RWPE2 (cell line): ENCODE measurements at regions not wholly inside any gene's neighbourhood (a gene's known extent, or its start where the extent isn't known, plus 50 kb on each side); places are given as distances from the start of the nearest gene placed in this dataset.

Source experiments
- ATAC-seq: fragments of 200-7000 bp; cut with Tn5 transposase; 3 replicates; pipeline ENCODE4 v1.9.1; 2021; ENCODE audit warnings: low read depth
- DNase-seq: peaks from one replicate; pipeline ENCODE4 v3.0.0-alpha.2; 2020; ENCODE audit warnings: low spot score
- H3K27ac ChIP-seq: fragments of 450-650 bp; 2 replicates; pipeline ENCODE4 v1.5.1; 2017; ENCODE audit warnings: mild to moderate bottlenecking; ENCODE audit not compliant: poor library complexity, severe bottlenecking
- H3K27me3 ChIP-seq: fragments of 250-450 bp; sonication (Bioruptor Pico); 2 replicates; pipeline ENCODE4 v1.5.1; 2021; ENCODE audit warnings: mild to moderate bottlenecking, moderate library complexity; ENCODE audit not compliant: insufficient read depth, poor library complexity, severe bottlenecking
- H3K36me3 ChIP-seq: fragments of 250-450 bp; sonication (Bioruptor Pico); 2 replicates; pipeline ENCODE4 v1.5.1; 2020; ENCODE audit warnings: low read depth, mild to moderate bottlenecking, moderate library complexity
- H3K4me1 ChIP-seq: fragments of 250-450 bp; sonication (Bioruptor Pico); 2 replicates; pipeline ENCODE4 v1.5.1; 2021; ENCODE audit warnings: mild to moderate bottlenecking, moderate library complexity; ENCODE audit not compliant: insufficient read depth, poor library complexity, severe bottlenecking
- H3K4me3 ChIP-seq: fragments of 250-450 bp; sonication (Bioruptor Pico); 2 replicates; pipeline ENCODE4 v1.5.1; 2021; ENCODE audit warnings: mild to moderate bottlenecking, moderate library complexity; ENCODE audit not compliant: severe bottlenecking
- H3K9me3 ChIP-seq: fragments of 250-450 bp; sonication (Bioruptor Pico); 2 replicates; pipeline ENCODE4 v1.5.1; 2021; ENCODE audit warnings: mild to moderate bottlenecking, moderate library complexity; ENCODE audit not compliant: severe bottlenecking
- TF ChIP-seq, protein P1 (sequence below): fragments of 450-650 bp; IDR thresholded peaks from one replicate; pipeline ENCODE4 v1.5.1; 2017; ENCODE audit warnings: mild to moderate bottlenecking, moderate library complexity; ENCODE audit not compliant: poor library complexity, severe bottlenecking

DNA sequence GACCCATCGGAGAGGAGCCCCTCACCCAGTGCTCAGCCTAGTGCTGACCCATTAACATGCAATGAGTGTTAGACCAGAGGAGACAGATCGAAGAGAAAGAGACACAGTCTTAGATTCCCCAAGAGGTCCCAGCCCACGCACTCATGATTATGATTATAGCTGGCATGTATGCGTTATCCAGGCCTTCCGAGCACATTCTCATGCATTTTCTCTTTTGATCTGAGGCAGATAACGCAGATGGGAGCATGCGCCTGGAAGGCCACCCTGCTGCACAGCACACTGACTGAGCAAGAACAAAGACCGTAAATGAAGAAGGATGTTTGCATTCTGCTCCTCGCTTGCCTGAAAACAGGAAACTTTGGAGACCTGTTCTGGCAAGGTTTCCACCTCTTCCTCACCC lies 232.7 kb downstream of the SOX9 start:
- Histone ChIP-seq H3K27me3 (no peaks in the 10 kb centered on the region), H3K4me1 (peaks cover 26% of the 10 kb centered on the region), H3K4me3 (no peak overlapping the region), H3K27ac (no peak overlapping the region), H3K9me3 (no peaks in the 10 kb centered on the region), H3K36me3 (no peaks in the 10 kb centered on the region)
- TF ChIP-seq, protein P1, sequence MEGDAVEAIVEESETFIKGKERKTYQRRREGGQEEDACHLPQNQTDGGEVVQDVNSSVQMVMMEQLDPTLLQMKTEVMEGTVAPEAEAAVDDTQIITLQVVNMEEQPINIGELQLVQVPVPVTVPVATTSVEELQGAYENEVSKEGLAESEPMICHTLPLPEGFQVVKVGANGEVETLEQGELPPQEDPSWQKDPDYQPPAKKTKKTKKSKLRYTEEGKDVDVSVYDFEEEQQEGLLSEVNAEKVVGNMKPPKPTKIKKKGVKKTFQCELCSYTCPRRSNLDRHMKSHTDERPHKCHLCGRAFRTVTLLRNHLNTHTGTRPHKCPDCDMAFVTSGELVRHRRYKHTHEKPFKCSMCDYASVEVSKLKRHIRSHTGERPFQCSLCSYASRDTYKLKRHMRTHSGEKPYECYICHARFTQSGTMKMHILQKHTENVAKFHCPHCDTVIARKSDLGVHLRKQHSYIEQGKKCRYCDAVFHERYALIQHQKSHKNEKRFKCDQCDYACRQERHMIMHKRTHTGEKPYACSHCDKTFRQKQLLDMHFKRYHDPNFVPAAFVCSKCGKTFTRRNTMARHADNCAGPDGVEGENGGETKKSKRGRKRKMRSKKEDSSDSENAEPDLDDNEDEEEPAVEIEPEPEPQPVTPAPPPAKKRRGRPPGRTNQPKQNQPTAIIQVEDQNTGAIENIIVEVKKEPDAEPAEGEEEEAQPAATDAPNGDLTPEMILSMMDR, result no peak
- no peak for DNase-seq
- ATAC-seq, result no peak

- no peak for DNase-seq
- Histone ChIP-seq H3K4me1 (peaks cover 32% of the 10 kb centered on the region), H3K36me3 (no peaks in the 10 kb centered on the region), H3K9me3 (no peaks in the 10 kb centered on the region), H3K27me3 (no peaks in the 10 kb centered on the region), H3K4me3 (no peak overlapping the region), H3K27ac (no peak overlapping the region)
- TF ChIP-seq, protein P1, result no peak
- no peak for ATAC-seq
Observed at GRCh38 chr17:72354071-72354470, 233.3 kb downstream of the SOX9 start.

GRCh38 chr17:72357764-72358365 lies 237.0 kb downstream of the SOX9 start:
- H3K27ac ChIP-seq, result peak overlapping the region; percentile 90
- DNase-seq, result no peak
- TF ChIP-seq, protein P1, result no peak
- peaks cover 40% of the 10 kb centered on the region for H3K4me1 ChIP-seq
- H3K9me3 ChIP-seq, result no peaks in the 10 kb centered on the region
- no peak overlapping the region for H3K4me3 ChIP-seq
- ATAC-seq, result no peak
- no peaks in the 10 kb centered on the region for H3K36me3 ChIP-seq
- no peaks in the 10 kb centered on the region for H3K27me3 ChIP-seq

- Histone ChIP-seq H3K4me3 (no peak overlapping the region), H3K27me3 (no peaks in the 10 kb centered on the region), H3K36me3 (no peaks in the 10 kb centered on the region), H3K27ac (peak overlapping the region; percentile 90), H3K9me3 (no peaks in the 10 kb centered on the region), H3K4me1 (peaks cover 46% of the 10 kb centered on the region)
- no peak for DNase-seq
- TF ChIP-seq, protein P1, result no peak
- peak; percentile 72 for ATAC-seq
Observed at GRCh38 chr17:72358465-72358864, 237.6 kb downstream of the SOX9 start.

GRCh38 chr17:72359274-72359673 lies 238.5 kb downstream of the SOX9 start:
- H3K9me3 ChIP-seq, result no peaks in the 10 kb centered on the region
- no peak overlapping the region for H3K4me3 ChIP-seq
- peak overlapping the region; percentile 90 for H3K27ac ChIP-seq
- TF ChIP-seq, protein P1, result no peak
- DNase-seq (no peak), ATAC-seq (no peak)
- no peaks in the 10 kb centered on the region for H3K27me3 ChIP-seq
- no peaks in the 10 kb centered on the region for H3K36me3 ChIP-seq
- peaks cover 48% of the 10 kb centered on the region for H3K4me1 ChIP-seq
